Smooth muscle cell (in vitro differentiated cells): ENCODE measurements at regions not wholly inside any gene's neighbourhood (a gene's known extent, or its start where the extent isn't known, plus 50 kb on each side); places are given as distances from the start of the nearest gene placed in this dataset.

Source experiments
- DNase-seq: peaks from one replicate; lab custom pipeline; 2025; ENCODE audit not compliant: unreplicated experiment; lab: John Stamatoyannopoulos, UW
- H2AFZ ChIP-seq: fragments of 200-600 bp; sonication (generic); 2 replicates; pipeline ENCODE4 v1.6.0; 2016; ENCODE audit warnings: antibody characterized with exemption, low read depth, mild to moderate bottlenecking
- H3F3A ChIP-seq: fragments of 200-600 bp; sonication (generic); 2 replicates; pipeline ENCODE4 v1.6.0; 2017; ENCODE audit warnings: antibody characterized with exemption, low read depth
- H3K27ac ChIP-seq: fragments of 200-600 bp; sonication (generic); 2 replicates; pipeline ENCODE4 v1.5.1; 2016; ENCODE audit warnings: low read depth, mild to moderate bottlenecking
- H3K27me3 ChIP-seq: fragments of 200-600 bp; sonication (generic); 2 replicates; pipeline ENCODE4 v1.6.1; 2016; ENCODE audit warnings: low read depth, mild to moderate bottlenecking
- H3K36me3 ChIP-seq: fragments of 200-600 bp; sonication (generic); 2 replicates; pipeline ENCODE4 v1.5.1; 2016; ENCODE audit warnings: low read depth
- H3K4me1 ChIP-seq: fragments of 200-600 bp; sonication (generic); 2 replicates; pipeline ENCODE4 v1.5.1; 2016; ENCODE audit warnings: low read depth
- H3K4me2 ChIP-seq: fragments of 200-600 bp; sonication (generic); 2 replicates; pipeline ENCODE4 v1.6.0; 2016; ENCODE audit warnings: mild to moderate bottlenecking
- H3K4me3 ChIP-seq: fragments of 200-600 bp; sonication (generic); 2 replicates; pipeline ENCODE4 v1.5.1; 2016; ENCODE audit warnings: mild to moderate bottlenecking
- H3K79me2 ChIP-seq: fragments of 200-600 bp; sonication (generic); 2 replicates; pipeline ENCODE4 v1.6.0; 2016; ENCODE audit warnings: low read depth, mild to moderate bottlenecking
- H3K9ac ChIP-seq: fragments of 200-600 bp; sonication (generic); 2 replicates; pipeline ENCODE4 v1.6.0; 2016; ENCODE audit warnings: low read depth
- H3K9me3 ChIP-seq: fragments of 200-600 bp; sonication (generic); replicated peaks from 2 replicates; pipeline ENCODE4 v1.5.1; 2016; ENCODE audit warnings: low read depth
- H4K20me1 ChIP-seq: fragments of 200-600 bp; sonication (generic); 2 replicates; pipeline ENCODE4 v1.6.0; 2016; ENCODE audit warnings: low read depth
- CTCF ChIP-seq: fragments of 200-600 bp; sonication (generic); IDR thresholded peaks from 2 replicates; pipeline ENCODE4 v1.5.1; 2017; ENCODE audit warnings: borderline replicate concordance, mild to moderate bottlenecking, antibody characterized with exemption; ENCODE audit not compliant: insufficient read depth, poor library complexity, severe bottlenecking
- WGBS: methylation state at CpG from one replicate; pipeline ENCODE4 v1.1.7; 2016; ENCODE audit warnings: low lambda C conversion rate; 5-methylcytosine and 5-hydroxymethylcytosine counted together

GRCh38 chr4:67346654-67347053, 198.6 kb downstream of the CENPC start:
- no peak for DNase-seq
- no peak overlapping the region for H3K27ac ChIP-seq
- H3F3A ChIP-seq, result no peaks in the 10 kb centered on the region
- H3K9ac ChIP-seq, result no peak overlapping the region
- TF ChIP-seq CTCF, result no peak
- H3K79me2 ChIP-seq, result no peaks in the 10 kb centered on the region
- H4K20me1 ChIP-seq, result no peaks in the 10 kb centered on the region
- peaks cover 5% of the 10 kb centered on the region for H3K4me1 ChIP-seq
- no peaks in the 10 kb centered on the region for H3K27me3 ChIP-seq
- H3K9me3 ChIP-seq, result no peaks in the 10 kb centered on the region
- H3K4me3 ChIP-seq, result no peak overlapping the region
- H3K4me2 ChIP-seq, result no peak overlapping the region
- no peak overlapping the region for H2AFZ ChIP-seq
- H3K36me3 ChIP-seq, result no peaks in the 10 kb centered on the region

DNA sequence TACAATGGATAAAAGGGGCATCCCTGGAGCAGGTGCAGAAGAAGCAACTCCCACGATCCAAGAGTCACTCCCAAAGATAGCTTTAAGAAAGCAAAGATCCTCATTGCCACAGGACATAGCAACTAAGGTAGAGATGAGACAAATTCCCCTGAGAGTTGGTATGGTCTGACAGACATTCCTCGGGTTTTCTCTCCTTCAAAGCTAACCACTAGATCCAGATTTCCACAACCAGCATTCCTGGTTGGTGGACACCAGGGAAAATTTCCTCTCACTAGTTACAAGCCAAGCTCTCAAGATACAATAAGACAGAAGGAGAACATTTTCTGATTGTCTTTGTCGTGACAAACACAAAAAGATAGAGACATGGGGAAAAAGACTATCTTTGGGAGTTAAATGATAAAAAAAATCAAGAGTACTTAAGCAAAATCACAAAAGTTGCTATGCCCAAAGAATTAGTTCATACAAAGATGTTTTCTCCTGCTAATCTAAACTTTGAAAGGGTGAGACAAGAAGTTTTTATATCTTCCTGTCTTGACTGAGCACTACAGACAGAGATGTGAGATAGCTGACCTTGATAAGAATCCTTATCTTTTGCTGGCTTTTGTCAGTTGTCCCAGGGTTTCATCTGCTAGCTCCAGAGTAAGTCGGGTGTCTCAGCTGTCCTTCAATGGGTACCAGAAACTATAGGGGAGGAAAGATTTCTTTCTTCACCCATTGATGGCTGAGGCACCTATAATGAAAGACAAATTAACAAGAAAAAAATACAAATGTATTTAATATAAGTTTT, 200.5 kb downstream of the CENPC start:
- no peak overlapping the region for H3K4me3 ChIP-seq
- no peak for TF ChIP-seq CTCF

GRCh38 chr4:67343199-67343598, 202.1 kb downstream of the CENPC start:
- H2AFZ ChIP-seq, result no peak overlapping the region
- no peaks in the 10 kb centered on the region for H3K79me2 ChIP-seq
- H3K4me3 ChIP-seq, result no peak overlapping the region
- H3K27me3 ChIP-seq, result no peaks in the 10 kb centered on the region
- no peak overlapping the region for H3K27ac ChIP-seq
- no peak for TF ChIP-seq CTCF
- H3F3A ChIP-seq, result no peaks in the 10 kb centered on the region
- no peak for DNase-seq
- H3K36me3 ChIP-seq, result no peaks in the 10 kb centered on the region
- peaks cover 5% of the 10 kb centered on the region for H3K4me1 ChIP-seq
- H3K9me3 ChIP-seq, result no peaks in the 10 kb centered on the region
- no peak overlapping the region for H3K9ac ChIP-seq
- H3K4me2 ChIP-seq, result no peak overlapping the region
- no peaks in the 10 kb centered on the region for H4K20me1 ChIP-seq

More for the DNA sequence above, 200.5 kb downstream of the CENPC start:
- Histone ChIP-seq H3F3A (no peaks in the 10 kb centered on the region), H3K4me2 (no peak overlapping the region), H4K20me1 (no peaks in the 10 kb centered on the region), H3K27ac (no peak overlapping the region), H3K27me3 (no peaks in the 10 kb centered on the region), H3K79me2 (no peaks in the 10 kb centered on the region), H3K36me3 (no peaks in the 10 kb centered on the region), H3K9ac (no peak overlapping the region), H3K4me1 (peaks cover 5% of the 10 kb centered on the region), H2AFZ (no peak overlapping the region), H3K9me3 (no peaks in the 10 kb centered on the region)
- WGBS, result 42% methylated on average over 4 of the region's 4 CpGs
- DNase-seq, result no peak

DNA sequence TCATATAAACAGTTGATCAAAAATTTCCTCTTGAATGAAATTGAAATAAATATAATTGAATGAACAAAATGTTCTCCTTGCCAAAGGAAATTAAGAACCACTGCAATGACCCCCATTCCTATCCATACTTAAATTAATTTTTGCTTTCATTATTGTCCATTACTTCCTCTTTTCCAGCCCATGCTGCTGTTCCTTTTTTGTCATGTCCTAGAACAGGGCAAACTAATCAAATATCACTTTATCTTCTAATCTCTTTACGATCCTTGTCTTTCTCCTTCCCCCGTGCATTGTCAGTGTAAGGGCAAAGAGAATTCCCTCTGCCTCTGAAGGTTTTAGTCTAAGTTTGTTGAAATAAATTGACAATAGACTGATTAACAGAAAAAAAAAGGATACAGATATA, 203.0 kb downstream of the CENPC start:
- no peaks in the 10 kb centered on the region for H4K20me1 ChIP-seq
- no peak for TF ChIP-seq CTCF
- H3F3A ChIP-seq, result no peaks in the 10 kb centered on the region
- H3K9me3 ChIP-seq, result no peaks in the 10 kb centered on the region
- H3K4me2 ChIP-seq, result no peak overlapping the region
- WGBS, result 54% methylated on average over 2 of the region's 2 CpGs
- H3K4me3 ChIP-seq, result no peak overlapping the region
- no peak overlapping the region for H2AFZ ChIP-seq
- H3K36me3 ChIP-seq, result no peaks in the 10 kb centered on the region
- peaks cover 5% of the 10 kb centered on the region for H3K4me1 ChIP-seq
- H3K27ac ChIP-seq, result no peak overlapping the region
- H3K79me2 ChIP-seq, result no peaks in the 10 kb centered on the region
- no peak for DNase-seq
- no peaks in the 10 kb centered on the region for H3K27me3 ChIP-seq
- H3K9ac ChIP-seq, result no peak overlapping the region
